GM21447 (cell line): ENCODE measurements at regions not wholly inside any gene's neighbourhood (a gene's known extent, or its start where the extent isn't known, plus 50 kb on each side); places are given as distances from the start of the nearest gene placed in this dataset.
A peak's percentile ranks its signal among the peaks of the same experiment; 100 is the strongest.

Experiments used
- ATAC-seq: cut with Tn5 transposase; IDR thresholded peaks from one replicate; pipeline ENCODE4 v1.9.1; 2021; ENCODE audit not compliant: unreplicated experiment

DNA sequence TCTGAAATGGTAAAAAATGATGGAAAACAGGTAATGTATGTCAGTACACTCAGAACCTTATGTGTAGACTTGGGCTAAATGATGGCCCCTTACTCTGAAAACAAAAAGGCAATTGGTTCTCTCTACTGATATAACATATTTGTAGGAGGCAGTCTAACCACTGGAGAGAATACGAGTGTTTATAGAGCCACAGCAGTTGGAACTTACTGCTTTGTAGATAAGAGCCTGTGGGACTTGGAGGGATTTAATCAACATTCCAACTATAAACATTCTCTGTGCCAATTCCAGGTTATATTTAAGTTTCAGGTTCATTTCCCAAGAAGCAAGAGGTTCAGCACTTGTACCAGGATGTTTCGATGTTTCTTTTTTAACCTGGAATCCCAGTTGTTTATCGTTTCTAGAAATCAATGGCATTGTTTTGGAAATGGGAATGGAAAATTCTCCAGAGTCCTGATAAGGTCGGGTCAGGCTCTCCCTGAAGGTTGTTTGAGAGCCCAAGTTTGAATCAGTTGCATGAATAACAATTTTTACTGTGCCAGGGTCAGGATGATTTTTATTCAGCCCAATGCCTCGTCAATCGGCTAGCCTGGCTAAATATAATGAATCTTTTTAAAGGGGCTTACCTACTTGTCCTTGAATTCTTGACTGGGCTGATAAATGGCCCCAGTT lies 278.4 kb upstream of the FAM98A start:
- ATAC-seq = no peak

DNA sequence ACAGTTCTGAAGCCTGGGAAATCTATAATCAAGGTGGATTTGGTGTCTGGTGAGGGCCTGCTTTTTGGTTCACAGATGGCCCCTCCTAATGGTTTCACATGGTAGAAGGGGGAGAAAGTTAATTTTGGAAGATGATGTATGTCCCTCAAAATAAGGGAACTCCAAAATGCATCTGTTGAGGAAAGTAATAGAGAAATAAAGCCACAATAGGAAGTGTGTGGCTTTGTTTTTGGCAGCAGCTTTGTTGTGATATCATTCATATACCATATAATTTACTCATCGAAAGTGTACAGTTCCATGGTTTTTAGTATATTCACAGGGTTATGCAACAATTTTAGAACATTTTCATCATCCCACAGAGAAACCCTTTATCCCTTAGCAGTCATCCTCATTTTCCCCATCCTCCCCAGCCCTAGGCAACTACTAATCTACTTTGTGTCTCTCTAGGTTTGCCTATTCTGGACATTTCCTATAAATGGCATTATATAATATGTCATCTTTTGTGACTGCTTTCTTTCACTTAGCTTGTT lies 274.0 kb upstream of the FAM98A start:
- ATAC-seq = no peak

DNA sequence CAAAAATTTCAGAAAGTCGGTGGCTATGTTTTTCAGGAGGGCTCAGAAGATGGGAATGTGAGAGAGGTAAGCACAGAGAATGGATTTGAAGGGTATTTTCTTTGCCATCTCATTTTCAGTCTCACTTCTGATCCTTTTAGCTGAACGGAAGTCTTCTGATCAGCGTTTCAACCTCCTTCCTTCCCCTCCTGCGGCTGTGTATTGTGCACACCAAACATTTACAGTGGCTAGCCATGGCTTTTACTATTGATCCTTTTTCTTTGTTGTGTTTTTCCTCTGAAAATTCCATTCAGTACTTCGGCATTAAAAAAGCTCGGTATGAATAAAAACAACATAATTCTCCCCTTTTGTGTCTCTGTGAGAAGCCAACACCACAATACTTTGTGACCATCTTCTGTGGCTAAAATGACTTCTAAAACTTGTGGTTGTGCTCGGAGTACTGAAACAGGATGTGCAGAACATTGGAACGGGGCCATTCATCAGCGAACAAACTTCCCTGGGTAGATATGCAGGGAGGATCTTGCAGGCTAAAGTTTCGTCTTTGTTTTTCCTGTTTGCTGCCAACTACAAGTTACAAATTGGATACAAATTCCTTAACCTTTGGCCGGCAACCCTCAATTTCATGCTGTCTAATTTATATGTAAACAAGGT lies 260.8 kb upstream of the FAM98A start:
- no peak for ATAC-seq

DNA sequence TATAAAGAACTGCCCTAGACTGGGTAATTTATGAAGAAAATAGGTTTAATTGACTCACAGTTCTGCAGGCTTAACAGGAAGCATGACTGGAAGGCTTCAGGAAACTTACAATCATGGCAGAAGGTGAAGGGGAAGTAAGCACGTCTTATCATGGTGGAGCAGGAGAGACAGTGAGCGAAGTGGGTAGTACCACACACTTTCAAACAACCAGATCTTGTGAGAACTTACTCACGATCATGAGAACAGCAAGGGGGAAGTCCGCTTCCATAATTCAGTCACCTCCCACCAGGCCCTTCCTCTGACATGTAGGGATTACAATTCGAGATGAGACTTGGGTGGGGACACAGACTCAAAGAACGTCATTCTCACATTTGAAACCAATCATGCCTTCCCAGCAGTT lies 260.1 kb upstream of the FAM98A start:
- ATAC-seq = no peak

DNA sequence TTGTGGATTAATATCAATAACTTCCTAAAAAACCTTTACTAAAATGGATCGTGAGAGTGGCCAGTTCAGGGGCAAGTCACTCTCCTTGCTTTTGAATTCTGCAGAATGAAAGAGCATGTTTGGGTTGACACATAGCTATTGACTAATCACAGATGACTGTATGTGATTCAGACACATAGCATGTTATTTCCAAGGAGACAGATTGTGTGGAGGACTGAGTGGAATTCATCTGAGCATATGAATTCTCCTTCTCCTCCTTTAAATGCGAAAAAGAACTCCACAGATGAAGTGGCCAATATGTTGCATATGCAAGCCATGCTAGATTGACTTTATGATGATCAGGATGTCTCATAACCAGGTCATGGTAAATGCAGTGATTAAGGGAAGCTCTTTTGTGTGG lies 249.4 kb upstream of the FAM98A start:
- no peak for ATAC-seq

DNA sequence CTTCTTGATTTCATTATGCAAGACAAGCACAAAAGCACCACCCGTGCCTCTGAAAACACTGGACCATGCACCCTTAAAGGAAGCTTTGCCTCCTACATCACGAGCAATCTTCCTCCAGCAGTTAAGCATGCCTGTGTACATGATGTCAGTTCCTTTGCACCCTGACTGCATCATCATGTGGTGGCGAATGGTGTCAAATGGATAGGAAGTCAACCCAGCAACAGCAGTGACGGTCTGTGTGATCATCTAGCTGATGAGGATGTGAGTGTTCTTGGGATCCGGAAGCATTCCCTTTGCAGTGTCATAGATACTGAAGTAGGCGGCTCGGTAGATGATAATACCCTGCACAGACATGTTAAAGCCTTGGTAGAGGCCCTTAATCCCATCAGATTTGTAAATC lies 240.7 kb upstream of the FAM98A start:
- ATAC-seq = no peak

DNA sequence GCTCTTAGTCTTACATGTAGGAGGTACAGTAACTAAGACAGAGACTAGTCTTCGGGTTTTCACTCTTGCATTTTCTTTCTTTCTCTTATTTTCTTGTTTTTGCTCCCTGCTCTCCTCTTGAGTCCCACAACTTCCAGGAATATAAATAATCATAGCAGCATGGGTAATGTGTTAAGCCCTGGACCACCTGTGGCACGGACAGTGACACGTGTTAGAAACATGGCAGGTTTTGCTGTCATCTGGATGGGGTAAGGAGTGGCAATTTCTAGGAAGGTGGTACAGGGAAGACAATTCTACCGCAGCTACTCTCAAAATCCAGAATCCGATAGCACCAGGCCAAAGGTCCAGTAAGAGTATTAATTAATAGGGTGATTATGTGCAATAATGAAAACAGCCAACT lies 237.5 kb upstream of the FAM98A start:
- ATAC-seq = no peak

DNA sequence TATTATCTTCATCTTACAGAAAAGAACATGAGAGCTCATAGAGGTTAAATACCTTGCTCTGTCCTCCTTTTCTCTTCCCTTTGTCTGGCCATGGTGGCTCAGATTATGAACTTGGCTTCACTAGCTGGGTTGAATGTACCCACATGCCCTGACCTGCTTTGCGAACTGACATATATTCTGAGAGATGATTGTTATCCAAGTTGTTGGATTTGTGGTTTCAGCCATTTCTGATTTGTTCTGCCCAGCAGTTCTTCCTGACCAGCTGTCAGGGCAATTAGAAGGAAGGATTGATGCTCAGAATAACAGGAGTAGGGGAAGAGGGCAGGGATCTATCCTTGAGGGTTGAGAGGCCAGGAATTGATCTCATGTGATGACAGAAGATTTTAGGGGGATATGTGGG lies 236.8 kb upstream of the FAM98A start:
- no peak for ATAC-seq

DNA sequence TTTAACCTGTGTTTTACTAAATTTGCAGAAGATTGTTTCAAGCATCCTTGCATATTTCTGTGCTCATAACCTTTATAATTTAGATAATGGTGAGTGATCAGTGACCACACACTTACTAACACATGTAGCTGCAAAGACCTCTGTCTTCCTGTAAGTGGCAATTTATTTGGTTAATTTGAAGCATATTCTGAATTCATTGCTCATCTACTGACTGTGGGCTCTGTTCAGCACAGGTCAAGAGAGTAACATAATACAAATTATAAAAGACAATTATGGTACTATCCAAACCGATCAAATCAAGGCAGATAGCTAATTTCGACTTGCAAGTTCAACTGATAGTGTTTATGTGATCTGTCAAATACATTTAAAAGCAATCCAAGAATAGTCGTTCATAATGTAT lies 223.9 kb upstream of the FAM98A start:
- no peak for ATAC-seq

DNA sequence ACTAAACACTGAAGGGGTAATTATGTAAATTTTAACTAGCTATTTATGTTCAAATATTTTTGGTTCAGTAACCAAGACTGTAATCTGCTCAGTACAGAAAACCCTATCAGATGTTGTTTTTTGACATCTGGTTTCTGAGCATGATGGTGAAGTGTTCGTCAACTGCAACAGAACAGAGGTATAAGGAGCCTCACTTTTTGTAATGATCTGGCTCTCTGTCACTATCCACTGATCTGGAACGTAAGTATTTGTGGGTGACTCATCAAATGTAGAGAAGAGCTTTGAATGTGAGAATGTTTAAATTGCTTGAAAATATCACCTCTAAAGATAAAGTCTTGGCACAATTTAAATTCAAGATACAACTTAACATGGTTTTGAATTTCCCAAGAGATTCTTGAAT lies 213.6 kb upstream of the FAM98A start:
- ATAC-seq = no peak

DNA sequence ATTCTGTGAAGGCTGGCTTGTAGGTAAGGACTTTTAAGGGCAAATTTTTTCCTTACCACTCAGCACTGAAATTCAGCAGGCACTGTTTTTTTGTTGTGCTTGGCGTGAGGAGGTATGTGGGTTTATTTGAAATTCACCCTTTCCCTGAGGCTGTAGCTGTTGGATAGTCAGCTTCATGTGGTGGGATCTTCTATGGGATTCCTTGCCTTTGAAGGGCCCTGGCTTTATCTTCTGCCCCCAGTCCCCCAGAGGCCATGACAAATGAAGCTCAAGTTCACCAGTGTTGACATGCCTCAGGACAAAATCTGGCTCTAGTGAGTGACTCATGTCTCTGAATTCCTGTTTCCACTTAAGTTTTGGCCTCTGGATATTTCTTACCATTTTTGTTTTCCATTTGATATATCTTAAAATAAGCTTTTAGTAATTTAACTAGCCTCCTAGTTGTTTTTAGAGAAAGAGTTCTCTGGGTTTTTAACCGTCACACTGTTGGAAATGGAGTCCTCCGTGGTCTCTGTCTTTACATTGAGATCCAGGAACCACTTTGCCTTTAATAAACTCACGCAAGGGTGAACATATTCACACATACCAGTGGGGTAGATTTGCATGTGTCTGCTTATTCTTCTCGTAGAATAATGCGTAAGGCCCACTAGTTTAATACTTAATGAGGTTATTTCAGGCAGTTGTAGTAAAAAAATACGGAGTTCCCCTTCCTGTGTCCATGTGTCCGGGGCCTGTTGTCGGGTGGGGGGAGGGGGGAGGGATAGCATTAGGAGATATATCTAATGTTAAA lies 211.1 kb upstream of the FAM98A start:
- ATAC-seq = no peak

DNA sequence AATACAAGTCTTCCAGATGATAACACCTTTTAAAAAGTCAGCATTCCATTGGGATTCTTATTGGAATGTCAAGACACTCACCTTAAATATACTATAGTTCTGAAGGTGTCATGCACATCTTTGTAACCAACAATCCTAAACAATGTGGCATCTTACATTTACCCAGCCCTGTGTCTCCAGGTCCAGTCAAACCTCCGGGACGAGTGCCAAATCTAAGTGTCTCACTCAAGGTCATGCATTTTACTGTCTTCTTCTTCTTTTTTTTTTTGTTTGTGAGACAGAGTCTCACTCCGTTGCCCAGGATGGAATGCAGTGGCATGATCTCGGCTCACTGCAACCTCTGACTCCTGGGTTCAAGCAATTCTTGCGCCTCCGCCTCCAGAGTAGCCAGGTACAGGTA lies 206.9 kb upstream of the FAM98A start:
- ATAC-seq = no peak

DNA sequence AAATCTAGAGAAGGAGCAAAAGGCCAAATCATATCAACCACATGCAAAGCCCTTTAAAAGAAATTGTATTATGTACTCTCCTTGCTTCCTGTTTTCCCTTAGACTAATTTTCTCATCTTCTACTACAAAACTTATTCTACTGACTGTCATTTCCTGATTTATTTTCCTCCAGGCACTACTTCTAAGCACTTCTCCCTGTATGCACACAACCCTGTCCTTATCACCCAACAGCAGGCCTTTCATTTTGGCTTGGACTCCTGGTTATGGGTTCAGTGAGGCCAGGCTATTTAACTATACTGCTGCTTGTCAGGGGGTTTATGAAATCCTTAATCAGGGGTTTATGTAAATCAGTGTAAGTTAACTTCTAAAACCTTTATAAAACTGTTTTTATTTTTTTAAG lies 205.1 kb upstream of the FAM98A start:
- ATAC-seq = no peak

DNA sequence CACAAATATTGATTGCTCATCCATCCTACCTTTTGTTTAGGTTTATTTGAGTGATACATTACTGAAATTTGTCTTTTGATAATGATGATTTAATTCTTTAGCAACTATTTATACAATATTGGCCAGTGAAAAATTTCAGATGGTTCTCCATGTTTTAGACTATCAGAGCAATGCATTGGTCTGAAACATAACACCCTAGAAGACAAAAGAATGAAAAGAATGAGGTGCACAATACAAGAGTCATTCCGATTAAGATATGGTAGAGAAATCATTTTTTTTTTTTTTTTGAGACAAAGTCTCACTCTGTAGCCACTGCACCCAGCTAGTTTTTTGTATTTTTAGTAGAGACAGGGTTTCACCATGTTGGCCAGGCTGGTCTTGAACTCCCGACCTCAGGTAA lies 197.4 kb upstream of the FAM98A start:
- no peak for ATAC-seq

DNA sequence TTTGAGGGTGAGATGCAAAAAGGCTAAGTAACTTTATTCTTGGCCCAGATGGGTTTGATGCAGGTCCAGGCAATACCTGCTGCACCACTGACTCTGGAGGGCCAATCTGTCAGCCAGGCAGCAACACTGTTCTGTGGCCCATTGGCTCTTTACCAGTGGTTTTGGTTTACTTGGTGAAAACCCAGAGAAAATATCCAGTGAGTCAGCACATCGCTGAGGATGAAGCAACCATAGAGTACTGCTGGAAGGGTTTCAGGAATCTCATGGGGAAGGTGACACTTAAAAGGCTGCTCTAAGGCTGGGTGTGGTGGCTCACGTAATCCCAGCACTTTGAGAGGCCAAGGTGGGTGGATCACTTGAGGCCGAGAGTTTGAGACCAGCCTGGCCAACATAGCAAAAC lies 192.5 kb upstream of the FAM98A start:
- no peak for ATAC-seq

DNA sequence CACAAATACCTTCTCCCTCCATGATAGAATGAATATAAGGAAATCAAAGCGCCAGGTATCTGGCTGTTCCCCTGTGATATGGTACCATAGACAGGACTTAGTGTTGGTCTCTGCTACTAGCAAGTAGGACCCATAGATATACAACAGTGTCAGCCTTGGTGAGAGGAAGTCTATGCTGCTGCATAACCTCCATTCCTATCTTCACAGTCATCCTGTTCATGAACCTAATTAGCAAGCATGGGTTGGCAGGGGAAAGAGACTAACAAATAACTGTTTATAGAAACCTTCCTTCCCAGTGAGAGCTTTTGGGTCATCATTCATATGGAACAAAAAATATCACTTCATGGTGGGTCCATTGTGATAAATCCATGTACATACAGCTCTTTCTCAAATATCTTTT lies 188.9 kb upstream of the FAM98A start:
- ATAC-seq = no peak

DNA sequence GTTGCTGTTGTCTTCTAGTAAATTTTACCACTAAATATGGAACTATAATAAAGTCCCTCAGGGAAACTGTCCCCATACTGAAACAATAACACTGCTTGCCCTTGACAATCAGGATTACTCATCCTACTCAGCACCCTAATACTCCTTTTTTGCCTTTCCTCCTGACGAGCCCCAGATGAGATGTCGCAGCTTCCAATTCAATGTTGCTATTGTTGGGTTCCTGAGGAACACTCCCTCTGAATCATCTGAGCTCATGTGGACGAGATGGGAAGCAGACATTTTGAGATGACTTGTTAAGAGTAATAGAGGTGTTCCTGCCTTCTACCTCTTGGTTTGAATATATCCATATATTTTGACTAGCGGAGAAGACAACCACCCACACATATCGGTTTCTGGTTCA lies 187.8 kb upstream of the FAM98A start:
- ATAC-seq = no peak

DNA sequence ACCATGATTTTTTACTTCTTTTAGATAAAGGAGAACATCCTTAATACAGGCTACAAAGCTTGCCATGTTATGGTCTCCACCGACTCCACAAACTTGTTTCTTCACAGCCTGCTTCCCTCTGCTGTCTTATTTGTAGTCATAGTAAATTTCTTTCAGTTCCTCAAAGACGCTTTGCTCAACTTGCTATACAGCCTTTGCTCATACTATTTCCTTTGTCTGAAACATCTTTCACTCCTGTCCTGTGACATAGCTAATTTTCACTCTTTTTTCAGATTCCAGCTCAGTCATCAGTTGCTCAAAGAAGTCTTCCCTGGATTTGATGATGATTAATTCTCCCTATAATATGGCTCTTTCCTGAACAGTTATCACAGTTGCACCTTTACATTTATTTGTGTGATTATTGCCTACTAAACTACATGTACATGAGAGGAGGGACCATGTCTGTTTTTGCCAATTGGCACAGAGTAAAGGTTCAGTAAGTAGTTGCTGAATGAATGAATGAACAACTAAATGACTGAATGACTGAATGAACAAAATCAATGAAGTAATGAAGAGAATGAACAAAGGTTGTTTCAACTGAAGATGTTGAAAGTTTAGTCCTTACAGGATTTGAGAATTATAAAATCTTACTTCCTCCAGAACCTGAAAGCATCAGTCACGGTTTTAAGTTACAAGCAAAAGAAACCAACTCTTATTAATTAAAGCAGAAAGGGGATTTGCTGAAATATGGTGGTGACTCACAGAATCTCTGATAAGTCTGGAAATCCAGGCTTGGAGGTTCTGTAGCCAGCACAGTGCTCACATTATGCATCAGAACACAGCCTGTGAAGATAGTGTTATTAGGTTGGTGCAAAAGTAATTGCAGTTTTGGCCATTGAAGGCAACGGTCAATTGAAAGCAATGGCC lies 186.4 kb upstream of the FAM98A start:
- ATAC-seq = peak; percentile 95

DNA sequence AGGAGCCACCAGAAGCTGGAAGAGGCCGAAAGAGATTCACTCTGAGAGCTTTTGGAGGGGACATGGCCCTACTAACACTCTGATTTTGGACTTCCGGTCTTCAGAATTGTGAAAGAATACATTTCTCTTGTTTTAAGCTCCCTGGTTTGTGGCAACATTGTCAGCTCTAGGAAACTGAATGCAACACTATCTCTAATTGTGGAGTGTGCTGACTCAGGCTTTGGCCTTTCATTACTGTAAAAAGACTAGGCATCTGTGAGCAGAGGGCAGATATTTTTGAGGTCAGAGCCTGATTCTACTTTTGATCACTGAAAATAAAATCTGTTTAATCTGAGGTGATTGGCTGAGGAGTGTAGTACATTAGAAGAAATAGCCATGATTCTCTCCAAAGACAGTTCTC lies 185.4 kb upstream of the FAM98A start:
- peak; percentile 9 for ATAC-seq

DNA sequence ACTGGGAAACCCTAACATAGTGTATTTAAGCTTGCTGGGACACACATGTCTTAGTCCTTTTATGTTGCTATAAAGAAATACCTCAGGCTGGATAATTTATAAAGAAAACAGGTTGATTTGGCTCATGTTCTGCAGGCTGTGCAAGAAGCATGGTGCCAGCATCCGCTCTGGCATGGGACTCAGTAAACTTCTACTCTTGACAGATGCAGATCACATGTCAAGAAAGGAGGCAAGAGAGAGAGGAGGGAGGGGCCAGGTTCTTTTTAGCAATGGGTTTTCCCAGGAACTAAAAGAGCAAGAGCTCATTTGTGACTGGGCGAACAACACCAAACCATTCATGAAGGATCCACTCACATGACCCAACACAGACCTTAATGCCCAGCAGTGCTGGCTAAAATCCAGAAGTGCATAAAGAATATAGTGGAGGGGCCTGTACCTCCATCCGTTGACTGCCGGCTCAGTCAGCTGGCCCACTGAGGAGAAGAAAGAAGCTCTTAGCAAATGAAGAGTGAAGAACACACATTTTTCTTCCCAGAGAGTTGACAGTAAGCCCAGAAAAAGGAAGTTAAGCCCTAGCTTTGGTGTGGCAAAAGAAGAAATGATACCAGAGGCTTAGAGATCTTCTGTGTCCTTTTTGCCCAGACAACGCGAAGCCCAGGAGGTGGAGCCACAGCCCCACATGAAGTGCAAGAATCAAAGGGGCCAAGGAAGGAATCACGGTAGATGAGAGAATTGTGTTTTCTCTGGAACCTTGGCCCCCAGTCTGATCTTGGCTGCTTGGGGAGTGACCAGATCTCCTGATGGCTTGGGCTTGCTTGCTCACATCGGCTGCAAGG lies 183.5 kb upstream of the FAM98A start:
- no peak for ATAC-seq
